SHP77 (cell line): ENCODE measurements at regions not wholly inside any gene's neighbourhood (a gene's known extent, or its start where the extent isn't known, plus 50 kb on each side); places are given as distances from the start of the nearest gene placed in this dataset.
"Not testable (repeated sequence)": the region's sequence is repeated elsewhere in the genome, so short reads cannot be mapped to it uniquely, and the experiment has no call there.

Source experiments
- DNase-seq, 2 experiments: peaks; one replicate each; lab custom pipeline; 2025; lab: John Stamatoyannopoulos, UW

- no peak for DNase-seq
Measured at GRCh38 chr10:57168611-57169240, 807.7 kb upstream of the ZWINT start.

DNA sequence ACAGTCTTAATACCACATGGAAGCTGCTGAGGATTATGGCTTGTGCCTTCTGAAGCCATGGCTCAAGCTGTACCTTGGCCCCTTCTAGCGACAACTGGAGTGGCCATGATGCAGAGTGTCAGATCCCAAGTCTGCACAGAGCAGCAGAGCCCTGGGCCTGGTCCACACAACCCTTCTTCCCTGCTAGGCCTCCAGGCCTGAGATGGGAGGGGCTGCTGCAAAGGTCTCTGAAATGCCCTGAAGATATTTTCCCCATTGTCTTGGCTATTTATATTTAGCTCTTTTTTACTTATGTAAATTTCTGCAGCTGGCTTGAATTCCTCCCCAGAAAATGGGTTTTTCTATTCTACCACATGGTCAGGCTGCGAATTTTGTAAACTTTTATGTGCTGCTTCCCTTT is 804.6 kb upstream of the ZWINT start:
- no peak for DNase-seq

- no peak for DNase-seq
Measured at GRCh38 chr10:57162231-57162630, 801.2 kb upstream of the ZWINT start.

- DNase-seq = no peak
Measured at GRCh38 chr10:57161157-57161556, 800.1 kb upstream of the ZWINT start.

GRCh38 chr10:57145548-57145947 is 784.5 kb upstream of the ZWINT start:
- no peak for DNase-seq

DNA sequence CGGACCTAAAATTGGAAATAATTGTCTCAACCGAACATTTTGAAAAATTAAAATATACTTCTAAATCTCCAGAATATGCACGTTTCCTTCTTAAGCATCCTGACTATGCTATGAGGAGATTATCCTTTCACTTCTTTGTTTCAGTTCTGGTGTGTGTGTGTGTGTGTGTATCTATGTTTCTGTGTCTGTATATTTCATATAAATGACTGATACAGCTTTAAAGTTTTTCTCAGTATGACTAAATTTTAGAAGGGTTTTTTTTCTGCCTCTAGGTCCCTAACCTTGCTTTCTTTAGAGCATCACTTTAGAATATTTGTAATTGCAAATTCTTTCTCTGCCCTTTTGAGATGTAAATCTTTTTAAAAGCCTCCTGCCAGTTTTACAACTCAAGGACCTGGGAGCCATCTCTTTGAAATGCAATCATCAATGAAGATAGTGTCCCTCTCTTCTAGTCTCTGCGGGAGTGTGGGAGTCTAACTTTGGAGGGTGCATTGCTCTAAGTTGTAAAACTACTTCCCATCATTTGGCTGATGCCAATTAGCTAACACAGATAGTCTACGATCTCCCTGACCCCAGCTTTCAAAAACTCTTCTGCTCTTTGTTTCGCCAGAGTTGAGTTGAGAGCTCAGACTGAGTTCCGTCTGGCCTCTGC is 782.0 kb upstream of the ZWINT start:
- DNase-seq = no peak

- no peak for DNase-seq
Measured at GRCh38 chr10:57141708-57142107, 780.6 kb upstream of the ZWINT start.

DNA sequence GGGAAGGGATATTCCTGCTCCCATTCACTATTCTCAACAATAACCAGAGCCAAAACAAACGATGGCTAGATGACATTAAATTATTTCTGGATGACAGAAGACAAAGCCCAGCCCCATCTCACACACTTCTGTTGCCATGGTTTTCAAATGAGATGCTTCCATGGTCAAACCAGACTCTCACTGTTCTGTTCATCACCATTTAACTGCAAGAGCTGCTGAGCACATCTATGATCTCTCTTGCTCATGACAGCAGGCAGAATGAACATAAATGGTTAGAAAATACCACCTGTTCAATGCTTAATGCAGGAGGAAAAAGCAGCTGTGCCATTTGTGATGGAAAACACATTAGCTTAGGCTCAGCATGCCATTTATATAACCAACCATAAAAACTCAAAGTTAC is 758.6 kb upstream of the ZWINT start:
- no peak for DNase-seq

DNA sequence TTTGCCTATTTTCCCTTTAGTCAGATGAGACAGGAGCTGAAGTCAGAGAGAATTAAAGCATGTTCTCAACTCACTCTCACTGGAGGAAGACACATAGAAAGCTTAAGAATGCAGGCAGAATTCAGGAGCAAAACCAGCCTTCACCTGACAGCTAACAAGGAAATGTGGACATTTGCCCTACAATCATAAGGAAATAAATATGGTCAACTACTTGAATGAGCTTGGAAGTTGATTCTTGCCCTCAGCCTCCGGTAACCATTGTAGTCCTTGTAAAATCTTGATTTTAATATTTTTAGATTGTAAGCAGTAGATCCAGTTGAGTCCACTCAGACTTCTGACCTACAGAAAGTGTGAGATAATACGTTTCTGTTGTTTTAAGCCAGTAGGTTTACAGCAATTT is 752.5 kb upstream of the ZWINT start:
- DNase-seq = no peak

GRCh38 chr10:57102236-57102635 is 741.2 kb upstream of the ZWINT start:
- no peak for DNase-seq

GRCh38 chr10:57098146-57098545 is 737.1 kb upstream of the ZWINT start:
- no peak for DNase-seq

DNA sequence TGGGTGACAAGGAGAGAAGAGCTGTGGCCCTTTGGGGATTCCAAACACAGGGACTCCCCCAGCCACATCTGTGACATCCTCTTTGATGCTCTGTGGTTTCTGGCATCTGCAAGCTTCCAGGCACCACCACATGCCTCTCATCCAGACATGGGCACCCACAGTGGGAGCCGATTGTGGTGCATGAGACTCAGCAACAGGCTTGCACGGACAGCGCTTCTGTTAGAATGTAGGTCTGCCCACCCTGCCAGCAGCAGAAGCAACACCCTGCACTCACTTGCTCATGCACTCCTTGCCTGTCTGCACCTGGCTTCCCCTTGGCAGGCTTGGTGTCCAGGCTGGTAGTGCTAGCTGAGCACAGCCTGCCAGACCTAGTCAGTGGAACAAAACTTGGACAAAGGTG is 735.0 kb upstream of the ZWINT start:
- no peak for DNase-seq

- no peak for DNase-seq
Measured at GRCh38 chr10:57094965-57095364, 733.9 kb upstream of the ZWINT start.

- DNase-seq = no peak
Measured at GRCh38 chr10:57094083-57094482, 733.0 kb upstream of the ZWINT start.

- DNase-seq = no peak
Measured at GRCh38 chr10:57053530-57053929, 692.5 kb upstream of the ZWINT start.

DNA sequence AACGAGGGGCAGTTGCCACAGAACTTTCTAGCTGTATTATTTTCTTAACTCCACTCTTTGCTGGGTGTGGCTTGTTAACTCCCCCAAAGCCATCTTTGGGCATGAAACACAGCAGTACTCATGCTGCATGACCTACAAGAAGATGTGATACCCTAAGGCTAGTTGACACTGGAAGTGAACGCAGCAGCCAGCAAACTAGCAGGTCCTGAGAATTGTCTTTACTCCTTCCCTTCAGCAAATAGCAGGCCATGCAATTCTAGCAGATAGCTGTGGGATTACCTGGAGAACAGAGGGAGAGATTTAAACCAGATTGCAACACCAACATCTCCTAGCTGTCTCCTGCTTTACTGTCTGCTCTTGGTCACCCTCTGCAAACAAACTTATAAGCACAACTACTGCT is 688.0 kb upstream of the ZWINT start:
- no peak for DNase-seq

DNA sequence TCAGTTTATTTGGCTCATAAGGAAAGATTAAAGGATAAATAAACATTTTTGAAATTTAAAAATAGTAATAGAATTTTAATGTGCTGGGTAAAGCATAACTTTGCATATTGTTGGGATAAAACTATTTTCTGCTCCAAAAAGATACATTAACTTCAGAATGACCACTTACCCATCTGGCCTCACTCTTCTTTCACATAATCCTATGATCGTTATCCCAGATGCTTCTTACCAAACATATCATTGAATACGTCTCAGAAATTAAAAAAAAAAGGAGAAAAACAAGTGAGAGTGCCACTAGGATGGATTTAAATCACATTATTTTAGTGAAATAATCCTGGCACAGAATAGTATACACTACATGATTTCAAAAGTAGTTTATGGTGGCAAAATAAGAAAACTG is 677.5 kb upstream of the ZWINT start:
- no peak for DNase-seq

DNA sequence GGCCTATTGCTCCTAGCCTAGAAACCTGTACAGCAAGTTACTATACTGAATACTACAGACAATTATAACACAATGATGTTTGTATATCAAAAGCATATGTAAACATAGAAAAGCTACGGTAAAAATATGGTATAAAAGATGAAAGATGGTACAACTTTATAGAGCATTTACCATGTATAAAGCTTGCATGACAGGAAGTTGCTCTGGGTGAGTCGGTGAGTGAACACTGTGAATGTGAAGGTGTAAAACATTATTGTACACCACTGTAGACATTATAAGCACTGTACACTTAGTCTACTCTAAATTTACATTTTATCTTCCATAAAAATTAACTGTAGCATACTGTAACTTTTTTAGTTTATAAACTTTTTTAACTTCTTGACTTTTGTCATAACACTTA is 674.3 kb upstream of the ZWINT start:
- DNase-seq = no peak

DNA sequence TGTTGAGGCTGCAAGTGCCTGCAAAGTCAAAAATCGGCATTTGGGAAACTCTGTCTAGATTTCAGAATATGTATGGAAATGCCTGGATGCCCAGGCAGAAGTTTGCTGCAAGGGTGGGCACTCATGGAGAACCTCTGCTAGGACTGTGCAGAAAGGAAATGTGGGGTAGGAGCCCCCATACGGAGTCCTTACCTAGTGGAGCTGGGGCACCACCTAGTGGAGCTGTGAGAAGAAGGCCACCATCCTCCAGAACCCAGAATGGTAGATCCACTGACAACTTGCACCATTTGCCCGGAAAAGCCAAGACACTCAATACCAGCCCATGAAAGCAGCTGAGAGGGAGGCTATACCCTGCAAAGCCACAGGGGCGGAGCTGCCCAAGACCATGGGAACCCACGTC is 671.2 kb upstream of the ZWINT start:
- not testable (repeated sequence) for DNase-seq

GRCh38 chr10:57031346-57031745 is 670.3 kb upstream of the ZWINT start:
- no peak for DNase-seq

DNA sequence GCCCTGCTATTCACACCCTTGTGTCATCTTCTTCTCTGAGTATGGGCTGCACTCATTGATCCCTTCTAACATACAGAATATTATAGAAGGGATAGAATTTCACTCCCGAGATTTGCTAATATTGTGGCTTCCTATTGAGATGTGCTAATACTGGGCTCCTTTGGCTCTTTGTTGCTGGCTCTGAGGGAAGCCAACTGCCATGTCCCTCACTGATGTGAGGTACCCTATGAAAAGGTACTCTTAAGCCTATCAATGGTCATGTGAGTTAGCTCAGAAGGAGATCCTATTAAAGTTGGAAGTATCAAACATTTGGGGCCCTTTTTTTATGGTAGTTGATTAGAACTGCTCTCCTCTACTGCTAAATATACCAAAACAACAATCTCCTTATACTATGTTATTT is 665.2 kb upstream of the ZWINT start:
- DNase-seq = no peak

GRCh38 chr10:57023626-57024025 is 662.6 kb upstream of the ZWINT start:
- no peak for DNase-seq

- DNase-seq = no peak
Measured at GRCh38 chr10:57018452-57018851, 657.4 kb upstream of the ZWINT start.

DNA sequence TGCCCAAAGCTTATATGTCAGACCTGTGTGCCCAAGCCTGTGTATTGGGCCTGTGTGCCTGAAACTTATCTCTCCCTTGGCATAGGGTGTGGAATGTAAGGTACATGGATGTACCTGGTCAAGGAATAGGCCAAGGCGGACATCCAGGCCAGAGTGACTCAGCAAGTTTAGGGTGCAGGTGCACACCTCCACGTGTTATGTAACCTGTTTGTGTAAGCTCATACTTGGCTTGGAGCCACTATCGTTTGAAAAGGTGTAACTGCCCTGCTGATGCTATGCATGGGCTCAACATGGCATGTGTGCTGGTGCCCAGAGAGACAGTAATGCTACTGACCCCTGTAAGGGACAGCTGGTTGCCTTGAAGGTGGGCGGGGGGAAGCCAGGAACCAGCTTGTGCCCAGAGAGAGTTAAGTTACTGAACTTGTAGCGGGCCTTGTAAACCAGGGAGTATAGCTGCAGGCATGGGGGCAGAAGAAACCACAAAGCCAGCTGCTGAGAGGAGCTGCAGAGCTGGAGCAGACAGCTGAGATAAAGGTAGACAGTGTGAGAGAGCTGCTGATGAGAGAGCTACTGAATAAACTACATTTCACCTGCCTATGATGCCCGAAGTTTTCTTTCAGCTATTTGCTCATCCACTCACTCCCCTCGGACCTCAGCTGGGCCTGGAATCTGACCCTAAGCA is 656.4 kb upstream of the ZWINT start:
- peak in 1 of 2 experiments; percentile 3 for DNase-seq
